ENCODE measurements at regions not wholly inside any gene's neighbourhood (a gene's known extent, or its start where the extent isn't known, plus 50 kb on each side); places are given as distances from the start of the nearest gene placed in this dataset.

DNA sequence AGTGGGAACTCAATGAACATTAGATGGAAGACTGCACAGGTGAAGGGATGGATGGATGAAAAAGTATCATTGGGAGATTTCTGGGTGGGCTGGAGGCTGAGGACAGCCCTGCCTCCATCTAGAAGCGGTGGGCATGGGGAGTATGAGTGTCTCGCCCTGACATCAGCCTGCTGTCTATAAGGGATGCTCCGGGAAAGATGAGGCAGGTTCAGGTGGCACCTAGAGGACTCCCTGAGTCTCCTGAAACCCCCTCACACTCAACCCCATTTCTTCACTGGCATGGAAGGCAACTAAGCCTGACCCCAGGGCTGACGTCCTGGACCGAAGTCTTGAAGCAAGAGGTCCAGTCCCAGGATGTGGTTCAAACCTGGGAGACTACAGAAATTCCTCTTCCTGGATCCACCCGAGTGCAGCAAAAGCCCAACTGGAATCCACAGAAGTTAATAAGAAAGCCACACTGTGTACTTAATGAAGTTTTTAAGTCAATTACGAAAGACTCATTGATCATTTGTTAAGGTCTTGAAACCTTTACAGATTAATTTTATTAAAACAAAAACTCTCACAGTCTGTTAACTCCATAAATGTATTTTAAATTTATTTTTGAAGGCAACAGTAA is 238.8 kb downstream of the EMX2 start:
- Histone ChIP-seq H3K36me3 (no peaks in the 10 kb centered on the region), H3K4me1 (no peaks in the 10 kb centered on the region), H3K9ac (ENCODE audit: low read depth in 2 of 2, low read length in 2 of 2) (no peak overlapping the region), H3K9me3 (no peaks in the 10 kb centered on the region), H3K4me3 (no peak overlapping the region), H3K27me3 (no peaks in the 10 kb centered on the region), H3K27ac (no peak overlapping the region)
- intact Hi-C loops (cut with DNase I): no loop called here
- DNase-seq: no peak
- TF ChIP-seq, protein P1, sequence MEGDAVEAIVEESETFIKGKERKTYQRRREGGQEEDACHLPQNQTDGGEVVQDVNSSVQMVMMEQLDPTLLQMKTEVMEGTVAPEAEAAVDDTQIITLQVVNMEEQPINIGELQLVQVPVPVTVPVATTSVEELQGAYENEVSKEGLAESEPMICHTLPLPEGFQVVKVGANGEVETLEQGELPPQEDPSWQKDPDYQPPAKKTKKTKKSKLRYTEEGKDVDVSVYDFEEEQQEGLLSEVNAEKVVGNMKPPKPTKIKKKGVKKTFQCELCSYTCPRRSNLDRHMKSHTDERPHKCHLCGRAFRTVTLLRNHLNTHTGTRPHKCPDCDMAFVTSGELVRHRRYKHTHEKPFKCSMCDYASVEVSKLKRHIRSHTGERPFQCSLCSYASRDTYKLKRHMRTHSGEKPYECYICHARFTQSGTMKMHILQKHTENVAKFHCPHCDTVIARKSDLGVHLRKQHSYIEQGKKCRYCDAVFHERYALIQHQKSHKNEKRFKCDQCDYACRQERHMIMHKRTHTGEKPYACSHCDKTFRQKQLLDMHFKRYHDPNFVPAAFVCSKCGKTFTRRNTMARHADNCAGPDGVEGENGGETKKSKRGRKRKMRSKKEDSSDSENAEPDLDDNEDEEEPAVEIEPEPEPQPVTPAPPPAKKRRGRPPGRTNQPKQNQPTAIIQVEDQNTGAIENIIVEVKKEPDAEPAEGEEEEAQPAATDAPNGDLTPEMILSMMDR (IDR thresholded peaks at IDR 0.05): no peak

DNA sequence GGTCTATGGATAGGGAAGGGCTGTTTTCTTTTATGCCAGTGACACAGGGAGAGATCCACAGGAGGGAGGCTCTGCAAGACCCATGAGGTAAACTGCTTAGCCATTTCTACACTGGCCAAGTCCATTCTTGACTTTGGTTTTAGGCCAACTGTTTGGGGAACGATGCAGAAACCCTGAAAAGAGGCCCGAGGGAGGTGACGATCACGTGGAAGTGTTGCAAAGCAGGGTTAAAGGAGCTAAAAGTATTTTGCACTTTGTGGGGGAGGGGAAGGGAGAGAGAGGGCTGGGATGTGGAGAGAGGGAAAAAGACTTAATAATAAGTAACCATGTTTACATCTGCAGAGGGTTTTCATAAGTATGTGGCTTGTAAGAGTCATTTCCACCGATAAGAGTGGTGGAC is 239.7 kb downstream of the EMX2 start:
- Histone ChIP-seq H3K9ac (ENCODE audit: low read depth in 2 of 2, low read length in 2 of 2) (no peak overlapping the region), H3K4me1 (no peaks in the 10 kb centered on the region), H3K9me3 (no peaks in the 10 kb centered on the region), H3K27ac (no peak overlapping the region), H3K27me3 (no peaks in the 10 kb centered on the region), H3K36me3 (no peaks in the 10 kb centered on the region), H3K4me3 (no peak overlapping the region)
- TF ChIP-seq, protein P1 (IDR thresholded peaks at IDR 0.05): no peak
- intact Hi-C loops (cut with DNase I): no loop called here
- DNase-seq: no peak

DNA sequence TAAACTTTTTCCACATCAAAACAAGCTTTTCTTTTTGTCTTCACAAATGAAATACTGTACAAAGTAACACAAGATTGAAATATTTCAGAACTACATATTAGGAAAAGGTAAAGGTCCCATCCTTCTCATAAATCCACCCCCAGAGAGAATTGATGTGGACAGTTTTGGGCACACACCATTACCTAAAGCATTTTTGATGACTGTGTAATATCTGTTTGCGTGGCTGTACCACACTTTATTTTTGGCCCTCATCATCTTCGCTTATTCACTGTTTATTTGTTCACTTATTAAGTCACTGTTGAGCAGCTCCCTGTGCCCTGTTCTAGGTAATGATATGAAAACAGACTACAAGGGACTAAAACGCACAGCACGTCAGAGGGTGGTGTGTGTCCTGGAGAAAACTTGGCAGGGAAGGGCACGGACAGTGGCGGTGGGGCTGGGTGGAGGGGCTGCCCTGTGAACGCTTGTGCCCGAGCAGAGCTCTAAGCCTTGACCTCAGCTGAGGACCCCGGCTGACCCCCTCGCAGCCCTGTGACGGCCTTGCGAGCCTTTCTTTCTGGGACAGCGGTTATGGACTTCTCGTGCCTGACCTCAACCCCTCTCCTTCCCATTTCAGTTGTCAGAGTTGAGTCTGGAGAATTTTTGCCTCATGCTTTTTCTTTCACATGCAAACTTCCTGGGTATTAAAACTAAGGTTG is 241.3 kb downstream of the EMX2 start:
- H3K9ac ChIP-seq (ENCODE audit: low read depth in 2 of 2, low read length in 2 of 2): no peak overlapping the region
- H3K27ac ChIP-seq: no peak overlapping the region
- no peaks in the 10 kb centered on the region for H3K27me3 ChIP-seq
- intact Hi-C loops (cut with DNase I): no loop called here
- no peak for DNase-seq
- H3K9me3 ChIP-seq: no peaks in the 10 kb centered on the region
- TF ChIP-seq, protein P1 (IDR thresholded peaks at IDR 0.05): no peak
- H3K36me3 ChIP-seq: no peaks in the 10 kb centered on the region
- no peaks in the 10 kb centered on the region for H3K4me1 ChIP-seq
- H3K4me3 ChIP-seq: no peak overlapping the region

DNA sequence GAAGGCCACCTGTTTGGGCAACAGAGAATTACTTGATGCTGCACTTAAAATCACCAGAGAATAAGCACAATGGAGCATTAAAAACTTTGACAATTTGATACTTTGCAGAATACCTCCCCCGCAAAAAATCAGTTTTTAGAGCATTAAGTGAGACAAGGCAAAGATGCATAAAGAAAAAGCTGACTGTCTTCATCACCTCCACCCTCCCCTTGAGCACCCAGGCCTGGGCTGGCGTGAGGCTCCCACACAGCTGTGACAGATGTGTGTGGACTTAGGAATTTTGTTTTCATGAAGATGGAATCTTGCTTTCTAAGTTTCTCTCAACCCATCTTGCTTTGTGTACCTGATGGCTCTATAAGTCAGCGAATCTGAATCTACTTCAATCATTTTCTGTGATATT is 242.2 kb downstream of the EMX2 start:
- no peak for DNase-seq
- intact Hi-C loops (cut with DNase I): no loop called here
- Histone ChIP-seq H3K27me3 (no peaks in the 10 kb centered on the region), H3K9me3 (no peaks in the 10 kb centered on the region), H3K9ac (ENCODE audit: low read depth in 2 of 2, low read length in 2 of 2) (no peak overlapping the region), H3K4me1 (no peaks in the 10 kb centered on the region), H3K4me3 (no peak overlapping the region), H3K36me3 (no peaks in the 10 kb centered on the region), H3K27ac (no peak overlapping the region)
- TF ChIP-seq, protein P1 (IDR thresholded peaks at IDR 0.05): no peak

DNA sequence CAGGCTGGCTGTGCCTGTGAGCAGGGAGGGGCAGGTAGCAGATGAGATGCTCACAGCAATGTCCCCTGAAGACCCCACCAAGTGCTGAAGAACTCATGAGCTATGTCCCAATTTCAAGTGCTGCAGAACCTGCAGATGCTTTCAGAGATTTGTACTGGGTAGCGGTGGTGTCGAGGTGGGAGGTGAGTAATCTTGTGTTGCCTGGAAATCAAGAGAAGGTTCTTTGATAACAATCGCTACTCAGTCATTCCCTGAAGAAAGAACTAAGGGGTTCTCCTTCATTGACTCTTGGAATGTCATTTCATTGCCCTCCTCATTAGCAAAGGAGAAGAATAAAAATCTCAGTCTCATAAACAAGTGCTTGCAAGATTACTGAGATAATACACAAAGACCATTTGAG is 246.4 kb downstream of the EMX2 start:
- intact Hi-C loops (cut with DNase I): no loop called here
- H3K27ac ChIP-seq: no peak overlapping the region
- no peaks in the 10 kb centered on the region for H3K4me1 ChIP-seq
- no peaks in the 10 kb centered on the region for H3K27me3 ChIP-seq
- DNase-seq: no peak
- TF ChIP-seq, protein P1 (IDR thresholded peaks at IDR 0.05): no peak
- H3K36me3 ChIP-seq: no peaks in the 10 kb centered on the region
- no peak overlapping the region for H3K9ac ChIP-seq (ENCODE audit: low read depth in 2 of 2, low read length in 2 of 2)
- H3K4me3 ChIP-seq: no peak overlapping the region
- no peaks in the 10 kb centered on the region for H3K9me3 ChIP-seq

Measured in colonic mucosa (tissue), 4 donors.